NCI-H1417 (cell line): ENCODE measurements at regions not wholly inside any gene's neighbourhood (a gene's known extent, or its start where the extent isn't known, plus 50 kb on each side); places are given as distances from the start of the nearest gene placed in this dataset.

ENCODE experiments used
- DNase-seq, 3 experiments: peaks; one replicate each; lab custom pipeline; 2025; lab: John Stamatoyannopoulos, UW

GRCh38 chr12:90899456-90900182, 55.4 kb downstream of the CCER1 start:
- no peak for DNase-seq

GRCh38 chr12:90897986-90898385, 57.0 kb downstream of the CCER1 start:
- no peak for DNase-seq

DNA sequence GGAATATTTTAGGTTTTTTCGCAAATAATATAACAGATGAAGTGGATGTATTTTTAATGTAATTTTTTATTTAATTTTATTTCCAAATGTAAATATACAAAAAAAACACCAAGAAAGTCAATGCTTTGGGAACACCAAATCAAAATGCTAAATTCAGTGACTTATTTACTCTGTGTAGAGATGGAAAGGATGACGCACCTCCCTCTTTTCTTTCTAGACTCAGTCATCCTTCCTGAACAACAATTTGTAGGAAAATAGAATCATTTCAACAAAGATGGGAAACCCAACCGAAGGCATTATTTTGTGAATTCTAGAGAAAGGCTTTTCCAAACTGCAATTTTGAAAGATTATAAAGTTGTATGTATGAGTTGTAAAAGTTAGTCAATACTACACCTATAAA, 57.7 kb downstream of the CCER1 start:
- no peak for DNase-seq

DNA sequence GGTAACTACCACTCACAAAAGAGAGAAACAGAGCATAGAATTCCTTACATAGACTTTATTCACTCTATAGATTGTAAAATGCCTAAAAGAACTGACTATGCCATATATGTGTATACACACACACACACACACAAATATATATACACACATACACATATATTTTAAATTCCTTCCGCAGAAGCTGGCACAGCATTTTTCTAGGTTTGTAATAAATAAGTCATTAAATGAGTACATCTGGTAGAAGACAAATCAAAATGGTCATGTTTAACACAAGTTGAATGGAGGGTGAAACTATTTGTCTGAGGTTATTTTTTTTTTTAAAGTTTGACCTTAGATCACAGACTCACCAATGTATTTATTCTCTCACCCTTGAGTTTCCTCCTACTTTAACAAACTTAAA, 58.2 kb downstream of the CCER1 start:
- DNase-seq = no peak

- no peak for DNase-seq
Measured at GRCh38 chr12:90896164-90896563, 58.8 kb downstream of the CCER1 start.

- DNase-seq = no peak
Measured at GRCh38 chr12:90888316-90888715, 66.7 kb downstream of the CCER1 start.

GRCh38 chr12:90883456-90883855, 71.5 kb downstream of the CCER1 start:
- DNase-seq = no peak

GRCh38 chr12:90871726-90872096, 83.3 kb downstream of the CCER1 start:
- no peak for DNase-seq

GRCh38 chr12:90870971-90871725, 83.8 kb downstream of the CCER1 start:
- DNase-seq = no peak

- no peak for DNase-seq
Measured at GRCh38 chr12:90868626-90869025, 86.3 kb downstream of the CCER1 start.

- DNase-seq = peak in 1 of 3 experiments; percentile 22
Measured at GRCh38 chr12:90859591-90859990, 95.4 kb downstream of the CCER1 start.

DNA sequence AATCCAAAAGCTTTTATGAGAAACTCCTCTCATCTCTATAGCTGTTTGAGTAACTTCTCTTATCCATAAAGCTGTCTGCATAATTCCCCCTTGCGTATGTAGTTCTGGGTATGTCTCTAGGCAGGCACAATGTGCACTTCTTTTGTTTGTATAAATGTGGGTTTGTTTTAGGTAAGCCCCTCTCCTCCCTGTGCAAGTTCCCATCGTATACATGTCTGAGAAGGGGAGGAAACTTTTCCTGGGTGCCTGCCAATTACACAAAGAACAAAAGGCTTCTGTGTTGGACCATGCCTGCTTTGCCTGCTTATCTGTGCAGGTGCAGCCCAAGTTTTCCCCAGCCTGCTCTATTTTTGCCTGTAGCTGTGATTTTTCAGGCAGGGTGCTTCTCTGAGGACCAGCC, 96.7 kb downstream of the CCER1 start:
- peak in 2 of 3 experiments; percentile 31 to 72 for DNase-seq

GRCh38 chr12:90855534-90855933, 99.4 kb downstream of the CCER1 start:
- DNase-seq = no peak

- peak; percentile 30 to 74 (median 71) for DNase-seq
Measured at GRCh38 chr12:90854136-90854689, 100.8 kb downstream of the CCER1 start.

DNA sequence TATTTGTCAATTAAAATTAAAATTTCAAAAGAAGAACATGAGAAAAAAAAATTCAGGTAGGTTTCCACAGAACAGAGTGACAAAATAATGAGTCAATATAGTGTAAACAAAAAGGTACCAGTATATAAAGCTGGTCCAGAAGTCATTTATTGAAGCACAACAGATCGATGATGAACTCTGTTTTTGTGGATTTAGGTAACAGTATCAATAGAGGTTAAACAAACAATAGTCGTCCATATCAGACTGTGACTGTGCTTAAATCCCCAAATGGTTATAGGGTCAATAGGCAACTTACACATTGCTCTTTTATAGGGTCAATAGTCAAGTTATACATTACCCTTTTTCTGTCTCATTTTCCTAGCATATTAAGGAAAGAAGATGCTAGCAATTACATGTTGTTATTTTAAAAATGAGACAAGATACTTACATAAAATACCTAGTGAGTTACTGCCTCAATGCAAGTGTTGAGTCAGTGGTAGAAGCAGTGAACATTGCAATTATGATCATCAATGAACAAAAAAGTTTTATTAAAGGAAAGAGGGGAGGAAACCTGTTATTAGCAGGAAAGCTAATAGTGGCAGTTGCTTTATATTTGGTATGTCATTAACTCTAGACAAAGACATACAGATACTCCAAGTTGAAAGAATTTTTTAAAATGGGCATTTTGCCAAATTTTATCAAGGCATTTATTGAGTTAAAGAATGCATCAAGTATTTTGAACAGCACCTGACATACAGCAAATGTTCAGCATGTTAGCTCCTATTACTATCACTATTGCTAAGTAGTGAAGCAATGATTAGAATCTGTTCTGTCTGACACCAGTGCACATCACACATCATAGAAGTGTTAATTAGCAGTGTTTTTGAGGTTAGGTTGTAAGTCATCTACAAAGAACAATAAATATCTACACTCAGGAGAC, 102.9 kb downstream of the CCER1 start:
- peak in 2 of 3 experiments; percentile 32 to 83 for DNase-seq

DNA sequence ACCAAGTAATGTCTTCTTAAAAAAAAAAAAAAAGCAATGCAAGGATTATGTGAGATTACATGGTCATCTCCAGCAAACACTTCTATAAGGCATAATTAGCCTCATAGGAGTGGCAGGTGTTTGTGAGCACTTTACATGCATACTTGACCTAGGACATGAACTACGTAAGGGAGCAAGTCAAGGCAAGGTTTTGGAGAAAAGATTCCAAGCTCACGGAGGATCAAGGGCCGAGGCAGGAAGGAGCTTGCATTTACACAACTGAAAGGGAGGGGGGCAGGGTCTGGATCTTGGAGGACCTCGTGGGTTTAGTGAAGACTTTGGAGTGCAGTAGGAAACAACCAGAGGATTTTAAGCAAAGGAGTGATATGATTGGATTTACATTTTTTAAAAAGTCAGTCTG, 112.5 kb downstream of the CCER1 start:
- peak in 2 of 3 experiments; percentile 40 to 41 for DNase-seq

DNA sequence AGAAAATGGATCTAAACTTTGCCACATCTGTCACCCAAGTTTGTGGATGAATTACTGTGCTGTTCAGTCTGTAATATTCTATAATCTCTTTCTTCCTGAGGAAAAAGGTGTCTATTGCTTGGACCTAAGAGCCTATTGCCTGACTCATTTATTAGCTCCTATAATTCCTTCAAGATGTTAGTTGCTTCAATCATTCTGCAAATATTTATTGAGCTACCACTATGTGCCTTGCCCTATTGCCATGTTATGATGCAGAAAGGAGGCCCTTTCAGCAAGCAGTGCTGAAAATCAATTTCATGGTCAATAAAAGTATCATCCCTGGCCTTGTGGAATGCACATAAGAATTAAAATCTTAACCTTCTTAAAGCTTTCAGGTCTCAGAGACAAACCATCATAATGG, 113.6 kb downstream of the CCER1 start:
- DNase-seq = no peak

DNA sequence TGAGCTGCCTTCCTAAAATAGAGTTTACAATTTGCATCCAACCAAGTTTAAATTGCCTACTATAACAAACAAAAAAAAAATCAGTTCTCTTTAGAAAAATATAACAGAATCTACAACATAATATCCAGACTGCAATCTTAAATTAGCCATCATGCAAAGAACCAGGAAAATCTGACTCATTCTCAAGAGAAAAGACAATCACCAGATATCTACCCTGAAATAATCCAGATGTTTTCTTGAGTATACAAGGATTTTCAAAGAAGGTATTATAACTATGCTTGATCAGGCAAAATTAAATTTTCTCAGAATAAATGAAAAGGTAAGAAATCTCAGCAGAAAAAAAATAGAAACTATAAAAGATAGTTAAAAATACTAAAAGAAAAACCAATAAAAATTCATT, 115.6 kb downstream of the CCER1 start:
- DNase-seq = no peak

- no peak for DNase-seq
Measured at GRCh38 chr12:90836689-90837088, 118.3 kb downstream of the CCER1 start.

- peak; percentile 17 to 88 (median 51) for DNase-seq
Measured at GRCh38 chr12:90833228-90833627, 121.7 kb downstream of the CCER1 start.

GRCh38 chr12:90832427-90832826, 122.5 kb downstream of the CCER1 start:
- DNase-seq = peak in 1 of 3 experiments; percentile 22

- DNase-seq = peak in 1 of 3 experiments; percentile 16
Measured at GRCh38 chr12:90831712-90832111, 123.3 kb downstream of the CCER1 start.
